Loucy (cell line): ENCODE measurements at regions not wholly inside any gene's neighbourhood (a gene's known extent, or its start where the extent isn't known, plus 50 kb on each side); places are given as distances from the start of the nearest gene placed in this dataset.
A peak's percentile ranks its signal among the peaks of the same experiment; 100 is the strongest.

Experiments
- H2AFZ ChIP-seq: fragments of 200-600 bp; sonication (generic); 2 replicates; pipeline ENCODE4 v1.6.0; 2016; ENCODE audit warnings: antibody characterized with exemption, mild to moderate bottlenecking, low read length, moderate library complexity
- H3F3A ChIP-seq: fragments of 200-600 bp; 2 replicates; pipeline ENCODE4 v1.6.0; 2016; ENCODE audit warnings: antibody characterized with exemption, low read depth, mild to moderate bottlenecking
- H3K27me3 ChIP-seq: fragments of 200-600 bp; sonication (generic); 2 replicates; pipeline ENCODE4 v1.6.1; 2014; ENCODE audit warnings: low read length, mild to moderate bottlenecking; ENCODE audit not compliant: insufficient read depth, poor library complexity, severe bottlenecking
- H3K36me3 ChIP-seq: fragments of 200-600 bp; sonication (generic); 2 replicates; pipeline ENCODE4 v1.6.1; 2016; ENCODE audit warnings: low read length; ENCODE audit not compliant: insufficient read depth
- H3K4me1 ChIP-seq: fragments of 200-600 bp; sonication (generic); 2 replicates; pipeline ENCODE4 v1.5.1; 2014; ENCODE audit warnings: low read length, mild to moderate bottlenecking; ENCODE audit not compliant: insufficient read depth, poor library complexity, severe bottlenecking
- H3K4me2 ChIP-seq: fragments of 200-600 bp; sonication (generic); 2 replicates; pipeline ENCODE4 v1.6.0; 2014; ENCODE audit warnings: antibody characterized with exemption, low read length, low read depth, mild to moderate bottlenecking; ENCODE audit not compliant: poor library complexity, severe bottlenecking
- H3K4me3 ChIP-seq: fragments of 200-600 bp; sonication (generic); 2 replicates; pipeline ENCODE4 v1.5.1; 2014; ENCODE audit warnings: low read length, mild to moderate bottlenecking, mixed read lengths; ENCODE audit not compliant: poor library complexity, severe bottlenecking
- H3K79me2 ChIP-seq: fragments of 200-600 bp; sonication (generic); 2 replicates; pipeline ENCODE4 v1.6.1; 2014; ENCODE audit warnings: low read length; ENCODE audit not compliant: insufficient read depth
- H3K9ac ChIP-seq: fragments of 200-600 bp; sonication (generic); 2 replicates; pipeline ENCODE4 v1.6.0; 2014; ENCODE audit warnings: mild to moderate bottlenecking, low read depth, low read length, moderate library complexity; ENCODE audit not compliant: poor library complexity, severe bottlenecking
- H3K9me2 ChIP-seq: fragments of 200-600 bp; sonication (generic); replicated peaks from 2 replicates; pipeline ENCODE4 v1.6.1; 2016; ENCODE audit warnings: low read depth, low read length, mixed read lengths
- H3K9me3 ChIP-seq: fragments of 200-600 bp; sonication (generic); 2 replicates; pipeline ENCODE4 v1.6.1; 2014; ENCODE audit warnings: mild to moderate bottlenecking, antibody characterized with exemption, low read length, low read depth; ENCODE audit not compliant: insufficient read depth
- H4K20me1 ChIP-seq: fragments of 200-600 bp; sonication (generic); 2 replicates; pipeline ENCODE4 v1.6.0; 2014; ENCODE audit warnings: antibody characterized with exemption, low read length, mild to moderate bottlenecking; ENCODE audit not compliant: insufficient read depth, poor library complexity, severe bottlenecking
- EZH2phosphoT487 ChIP-seq: fragments of 200-600 bp; IDR thresholded peaks from 2 replicates; pipeline ENCODE4 v1.6.1; 2018; ENCODE audit warnings: antibody characterized with exemption, mild to moderate bottlenecking, moderate library complexity, borderline replicate concordance
- TF ChIP-seq, protein P1 (sequence below): fragments of 200-600 bp; sonication (generic); conservative IDR thresholded peaks from 2 replicates; pipeline ENCODE4 v1.5.1; 2014; ENCODE audit warnings: mild to moderate bottlenecking, antibody characterized with exemption, low read length

DNA sequence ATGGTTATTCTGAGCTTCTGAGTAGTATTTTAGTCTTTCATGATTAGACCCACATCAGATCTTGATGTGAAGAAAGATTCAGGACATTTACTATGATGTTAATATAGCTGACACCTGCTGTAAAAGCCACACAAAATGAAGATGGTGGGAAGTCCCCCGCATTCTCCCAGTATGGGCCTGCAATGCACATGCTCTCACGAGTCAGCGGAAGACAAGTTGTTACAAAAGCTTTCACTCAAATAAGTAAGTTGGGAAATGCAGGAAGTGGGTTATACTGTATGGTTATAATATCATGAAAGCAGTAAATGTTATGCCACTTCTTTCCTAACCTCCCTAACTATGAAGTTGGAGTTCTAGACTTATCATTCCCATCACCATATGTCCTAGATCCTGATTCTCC lies 171.9 kb downstream of the KLF5 start:
- Histone ChIP-seq H3K4me3 (no peak overlapping the region), H3K4me1 (peaks cover 10% of the 10 kb centered on the region), H3K9ac (no peak overlapping the region), H4K20me1 (no peaks in the 10 kb centered on the region), H3K4me2 (no peak overlapping the region), H3F3A (no peaks in the 10 kb centered on the region), H3K27me3 (no peaks in the 10 kb centered on the region), H3K79me2 (no peaks in the 10 kb centered on the region), H2AFZ (no peak overlapping the region), H3K9me2 (no peaks in the 10 kb centered on the region), H3K9me3 (no peaks in the 10 kb centered on the region), H3K36me3 (no peaks in the 10 kb centered on the region)
- TF ChIP-seq, protein P1, sequence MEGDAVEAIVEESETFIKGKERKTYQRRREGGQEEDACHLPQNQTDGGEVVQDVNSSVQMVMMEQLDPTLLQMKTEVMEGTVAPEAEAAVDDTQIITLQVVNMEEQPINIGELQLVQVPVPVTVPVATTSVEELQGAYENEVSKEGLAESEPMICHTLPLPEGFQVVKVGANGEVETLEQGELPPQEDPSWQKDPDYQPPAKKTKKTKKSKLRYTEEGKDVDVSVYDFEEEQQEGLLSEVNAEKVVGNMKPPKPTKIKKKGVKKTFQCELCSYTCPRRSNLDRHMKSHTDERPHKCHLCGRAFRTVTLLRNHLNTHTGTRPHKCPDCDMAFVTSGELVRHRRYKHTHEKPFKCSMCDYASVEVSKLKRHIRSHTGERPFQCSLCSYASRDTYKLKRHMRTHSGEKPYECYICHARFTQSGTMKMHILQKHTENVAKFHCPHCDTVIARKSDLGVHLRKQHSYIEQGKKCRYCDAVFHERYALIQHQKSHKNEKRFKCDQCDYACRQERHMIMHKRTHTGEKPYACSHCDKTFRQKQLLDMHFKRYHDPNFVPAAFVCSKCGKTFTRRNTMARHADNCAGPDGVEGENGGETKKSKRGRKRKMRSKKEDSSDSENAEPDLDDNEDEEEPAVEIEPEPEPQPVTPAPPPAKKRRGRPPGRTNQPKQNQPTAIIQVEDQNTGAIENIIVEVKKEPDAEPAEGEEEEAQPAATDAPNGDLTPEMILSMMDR = no peak
- no peak for TF ChIP-seq EZH2phosphoT487

DNA sequence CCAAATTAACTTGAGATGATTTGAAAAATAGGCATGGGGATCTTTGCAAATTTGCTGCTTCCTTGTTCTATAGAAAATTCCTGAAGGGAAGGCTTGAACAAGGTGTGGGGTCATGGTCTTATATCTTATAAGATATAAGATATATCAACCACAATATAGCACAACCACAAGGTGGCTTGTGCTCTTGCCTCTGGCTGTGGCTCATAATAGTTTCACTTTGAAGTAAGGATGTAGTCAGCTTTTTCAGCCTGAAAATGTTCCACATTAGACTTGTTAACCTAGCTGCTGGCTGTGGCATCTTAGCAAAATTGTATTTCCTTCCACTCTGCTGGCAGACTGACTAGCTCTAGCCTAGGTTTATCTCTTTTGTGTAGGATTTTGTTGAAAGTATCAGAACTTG lies 169.7 kb downstream of the KLF5 start:
- no peaks in the 10 kb centered on the region for H4K20me1 ChIP-seq
- peaks cover 10% of the 10 kb centered on the region for H3K4me1 ChIP-seq
- no peaks in the 10 kb centered on the region for H3K9me3 ChIP-seq
- no peaks in the 10 kb centered on the region for H3K27me3 ChIP-seq
- H3K4me2 ChIP-seq = no peak overlapping the region
- H3K79me2 ChIP-seq = no peaks in the 10 kb centered on the region
- no peaks in the 10 kb centered on the region for H3F3A ChIP-seq
- TF ChIP-seq, protein P1 = peak; percentile 36
- TF ChIP-seq EZH2phosphoT487 = no peak
- no peak overlapping the region for H3K4me3 ChIP-seq
- H3K9me2 ChIP-seq = no peaks in the 10 kb centered on the region
- H2AFZ ChIP-seq = no peak overlapping the region
- H3K9ac ChIP-seq = no peak overlapping the region
- no peaks in the 10 kb centered on the region for H3K36me3 ChIP-seq

DNA sequence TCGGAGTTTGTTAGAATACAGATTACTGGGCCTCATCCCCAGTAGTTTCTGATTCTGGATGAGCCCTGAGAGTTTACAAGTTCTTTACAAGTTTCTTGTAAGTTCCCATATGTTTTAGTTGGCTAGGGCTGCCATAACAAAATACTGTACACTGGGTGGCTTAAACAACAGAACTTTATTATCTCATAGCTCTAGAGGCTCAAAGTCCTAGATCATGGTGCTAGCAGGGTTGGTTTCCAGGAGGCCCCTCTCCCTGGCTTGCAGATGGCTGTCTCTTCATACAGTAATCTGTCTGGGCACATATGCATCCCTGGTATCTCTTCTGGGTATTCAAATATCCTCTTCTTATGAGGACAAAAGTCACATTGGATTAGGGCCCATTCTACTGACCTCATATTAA lies 167.2 kb downstream of the KLF5 start:
- Histone ChIP-seq H3K4me2 (no peak overlapping the region), H3K4me1 (peaks cover 3% of the 10 kb centered on the region), H3K9me3 (no peaks in the 10 kb centered on the region), H3F3A (no peaks in the 10 kb centered on the region), H3K4me3 (no peak overlapping the region), H3K36me3 (no peaks in the 10 kb centered on the region), H3K79me2 (no peaks in the 10 kb centered on the region), H2AFZ (no peak overlapping the region), H3K9ac (no peak overlapping the region), H3K27me3 (no peaks in the 10 kb centered on the region), H4K20me1 (no peaks in the 10 kb centered on the region), H3K9me2 (no peaks in the 10 kb centered on the region)
- no peak for TF ChIP-seq EZH2phosphoT487
- TF ChIP-seq, protein P1 = no peak
